ENCODE measurements at regions not wholly inside any gene's neighbourhood (a gene's known extent, or its start where the extent isn't known, plus 50 kb on each side); places are given as distances from the start of the nearest gene placed in this dataset.

DNA sequence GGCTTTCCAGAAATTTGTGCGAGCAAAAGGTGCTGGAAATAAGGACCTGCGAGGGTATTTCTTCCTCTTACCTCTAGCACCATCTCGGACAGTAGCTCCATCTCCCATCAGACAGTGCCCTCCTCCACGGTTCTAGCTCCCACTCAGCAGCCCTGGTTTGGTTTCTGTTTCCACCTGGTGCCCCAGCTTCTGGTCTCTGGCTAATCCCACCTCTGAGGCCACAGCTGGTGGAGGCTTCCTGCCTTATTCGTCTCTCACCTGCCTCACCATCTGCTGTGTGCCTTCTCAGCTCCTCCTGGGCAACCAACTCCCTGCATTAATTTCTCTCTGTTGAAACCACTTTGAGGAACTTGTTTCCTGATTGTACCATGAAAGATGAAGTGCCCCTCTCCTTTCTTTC lies 162.4 kb upstream of the CDYL start:
- no peak for DNase-seq

DNA sequence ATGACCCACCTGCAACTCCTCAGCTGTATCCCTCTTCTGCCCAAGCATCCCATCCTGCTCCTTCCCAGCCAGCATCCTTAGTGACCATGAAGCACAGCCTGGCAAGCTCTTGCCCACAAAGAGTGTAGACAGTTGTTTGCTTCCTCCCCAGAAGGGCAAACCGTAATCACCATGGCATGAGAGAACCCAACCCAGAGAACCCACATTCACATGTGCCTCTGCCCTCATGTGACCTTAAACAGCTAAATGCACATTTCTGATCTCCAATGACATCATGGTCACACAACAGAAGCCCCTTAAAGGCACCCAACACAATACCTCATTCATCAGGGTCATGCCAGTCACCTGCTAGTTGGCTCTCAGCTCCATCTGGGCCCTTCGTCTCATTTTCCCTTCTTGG lies 162.8 kb upstream of the CDYL start:
- DNase-seq = no peak

DNA sequence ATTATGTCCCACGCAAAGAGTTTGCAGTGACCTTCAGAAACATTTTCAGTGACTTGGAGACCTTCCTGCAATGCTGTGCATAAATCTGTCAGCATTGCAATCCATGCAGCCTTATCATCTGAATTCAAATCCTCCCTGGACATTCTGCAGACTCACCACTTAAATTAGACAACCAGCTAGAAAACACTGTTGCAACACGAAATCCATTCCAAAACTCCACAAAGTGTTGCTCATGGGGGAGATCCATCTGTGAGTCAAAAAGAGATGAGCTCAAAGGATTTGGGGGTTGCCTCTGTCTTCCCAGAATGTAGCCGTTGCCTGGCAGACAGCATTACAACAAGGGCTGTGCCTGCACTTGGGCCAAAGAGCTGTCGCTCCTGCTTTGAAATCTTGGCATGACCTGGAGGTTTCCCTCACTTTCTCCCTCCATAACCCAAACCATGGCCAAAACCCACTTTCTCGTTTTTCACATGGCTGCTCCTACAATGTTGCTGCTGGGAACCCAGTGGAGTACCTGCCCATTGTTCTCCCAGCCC lies 163.5 kb upstream of the CDYL start:
- DNase-seq = no peak

DNA sequence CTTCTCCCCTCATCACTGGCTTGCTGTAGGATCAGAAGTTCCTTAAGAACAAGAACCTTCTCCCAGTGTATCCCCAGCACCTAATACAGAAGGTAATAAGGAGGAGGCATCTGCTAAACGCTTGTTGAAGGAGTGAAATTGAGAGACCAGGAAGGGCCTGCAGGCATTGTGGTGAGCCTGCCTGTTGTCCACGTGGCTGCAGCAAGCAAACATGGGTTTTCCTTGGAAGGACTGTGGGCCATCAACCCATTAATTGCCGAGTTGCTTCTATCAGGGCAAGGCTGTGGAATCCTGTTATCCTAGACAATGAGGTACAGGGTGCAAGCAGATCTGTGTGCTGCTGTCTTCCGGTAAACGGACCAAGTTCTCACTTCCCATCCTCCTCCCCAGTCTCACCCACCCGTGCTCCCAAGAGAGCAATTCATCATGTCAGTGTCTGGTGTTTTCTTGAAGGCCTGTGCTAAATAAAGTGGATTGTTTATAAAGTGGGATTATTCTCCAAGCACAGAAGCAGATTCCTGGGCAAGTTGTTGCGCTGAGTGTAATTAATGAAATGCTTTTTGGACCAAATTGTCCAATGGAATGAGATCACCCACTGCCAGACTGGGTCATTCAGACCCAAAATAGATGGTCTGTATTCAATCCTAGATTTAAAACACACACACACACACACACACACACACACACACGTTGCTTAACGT lies 164.6 kb upstream of the CDYL start:
- DNase-seq = no peak

DNA sequence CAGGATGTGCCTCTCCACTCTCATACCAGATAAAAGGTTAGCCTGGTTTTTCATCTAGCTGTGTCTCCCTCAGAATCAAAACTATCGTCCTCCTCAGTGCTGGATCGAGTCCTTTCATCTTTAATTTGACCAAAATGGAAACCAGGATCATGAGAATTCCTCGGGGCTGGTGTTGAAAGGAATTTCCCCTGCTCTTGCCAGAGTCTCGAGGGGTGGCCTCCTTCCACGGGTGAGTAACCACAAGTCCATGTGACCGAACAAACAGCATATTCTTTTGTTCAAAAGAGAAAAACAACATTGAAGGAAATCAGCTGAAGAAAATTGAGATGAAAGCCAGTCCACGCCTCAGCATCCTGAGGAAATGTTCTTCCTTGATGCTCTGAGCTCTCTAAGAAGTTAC lies 165.9 kb upstream of the CDYL start:
- DNase-seq = no peak

DNA sequence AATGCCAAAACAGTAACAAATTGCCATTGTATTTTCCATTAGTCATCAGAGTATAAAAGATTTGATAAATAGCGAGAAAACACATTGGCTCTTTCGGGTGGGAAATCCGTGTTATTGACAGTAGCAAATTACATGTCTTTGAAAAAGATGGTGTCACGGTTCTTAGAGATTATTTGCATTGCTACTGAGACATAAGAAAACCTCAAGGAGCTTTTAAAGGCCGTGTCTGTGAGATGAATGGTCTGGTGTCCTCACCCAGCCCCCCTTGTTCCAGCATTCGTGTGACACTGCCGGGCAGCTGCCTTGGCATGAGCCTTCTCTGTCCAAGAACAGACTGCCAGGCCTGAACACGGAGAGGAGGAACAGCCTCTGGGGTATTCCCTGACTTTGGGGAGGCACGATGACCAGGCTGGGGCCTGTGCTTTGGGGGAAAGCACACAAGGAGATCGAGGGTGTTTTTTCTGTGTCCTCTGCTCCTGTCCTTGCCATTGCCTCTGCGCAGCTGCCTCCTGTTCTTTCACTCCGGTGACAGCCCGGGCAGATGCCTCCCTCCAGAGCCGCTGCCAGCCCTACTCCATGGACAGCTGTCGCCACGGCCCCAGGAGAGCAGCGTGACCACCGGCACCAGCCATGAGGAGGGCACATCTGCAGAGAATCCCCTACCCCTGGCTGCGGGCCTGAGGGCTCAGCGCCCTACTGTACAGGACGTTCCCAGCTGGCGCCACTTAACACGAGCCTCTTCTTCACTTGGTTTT lies 167.7 kb upstream of the CDYL start:
- DNase-seq = no peak

DNA sequence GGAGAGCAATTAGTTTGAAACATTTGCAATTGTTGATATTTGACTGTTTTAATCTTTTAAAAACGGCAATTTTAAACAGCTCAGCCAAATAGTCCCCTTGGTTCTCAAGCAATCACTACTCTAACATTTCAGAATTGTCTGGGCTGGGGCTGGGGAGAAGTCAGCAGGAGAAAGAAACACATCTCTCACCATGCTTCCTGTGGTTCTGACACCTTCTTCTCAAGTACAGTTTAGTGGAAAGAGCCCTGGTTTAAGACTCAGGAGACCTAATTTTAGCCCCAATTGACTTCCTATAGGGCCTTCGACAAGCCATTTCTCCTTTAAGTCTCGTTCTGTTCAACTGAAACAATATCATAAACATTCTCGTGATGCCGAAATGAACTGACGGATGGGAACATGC lies 168.4 kb upstream of the CDYL start:
- DNase-seq = no peak

DNA sequence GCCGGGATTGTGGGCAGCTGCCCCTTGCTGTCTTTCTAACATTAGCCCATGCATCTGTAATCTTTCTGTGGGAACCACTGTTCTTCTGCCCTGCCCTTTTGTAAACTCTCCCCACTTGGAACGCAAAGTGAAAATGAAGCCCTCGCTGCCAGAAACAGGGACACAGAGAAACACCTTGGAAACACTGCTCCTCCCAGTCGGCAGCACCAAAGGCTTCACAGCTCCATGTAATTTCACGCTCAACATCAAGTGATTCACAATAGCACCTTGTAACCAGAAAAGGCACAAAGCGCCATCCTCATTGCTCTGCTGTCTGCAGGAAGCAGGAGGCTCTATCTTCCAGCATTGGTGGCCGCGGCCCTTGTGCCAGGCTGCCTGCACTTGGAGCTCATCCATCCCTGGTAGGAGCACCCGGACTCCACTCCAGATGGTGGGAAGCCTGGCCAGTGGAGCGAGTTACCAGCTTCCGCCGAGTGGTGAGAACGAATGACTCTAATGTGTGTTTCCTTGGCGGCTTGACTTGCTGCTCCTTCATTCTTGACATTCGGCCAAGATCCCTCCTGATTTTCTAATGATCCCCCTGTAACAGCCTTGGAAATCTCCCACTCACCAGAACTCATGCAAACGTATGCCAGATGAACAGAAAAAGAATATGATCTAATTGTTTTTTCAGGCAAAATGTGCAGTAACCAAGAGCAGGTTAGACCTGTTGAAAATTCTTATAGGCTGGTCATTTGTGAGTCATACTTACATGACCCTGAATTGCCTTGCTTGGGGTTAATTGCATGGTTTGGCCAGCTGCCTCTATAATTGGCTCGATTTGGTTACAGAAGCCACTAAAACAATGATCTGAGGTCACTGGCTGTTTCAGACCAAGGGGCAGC lies 169.1 kb upstream of the CDYL start:
- peak in 1 of 2 experiments; percentile 15 for DNase-seq

DNA sequence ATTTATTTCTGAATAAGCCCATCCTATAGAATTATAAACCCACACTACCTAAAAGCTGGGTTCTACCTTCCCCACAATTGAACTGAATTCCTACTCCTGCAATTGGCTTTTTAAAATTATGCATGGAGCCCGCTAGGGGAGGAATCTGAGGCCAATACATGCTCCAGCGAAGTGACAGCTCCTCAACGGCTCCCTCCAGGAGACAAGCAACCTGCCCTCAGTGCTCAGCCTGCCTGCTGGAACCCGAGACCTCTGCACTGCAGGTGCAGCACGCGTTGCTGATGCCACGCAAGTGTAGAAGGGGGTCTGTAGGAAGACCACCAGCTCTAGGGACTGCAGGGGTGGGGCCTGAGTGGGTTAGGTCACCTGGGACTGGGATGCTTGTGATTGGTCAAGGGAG lies 170.2 kb upstream of the CDYL start:
- DNase-seq = no peak

DNA sequence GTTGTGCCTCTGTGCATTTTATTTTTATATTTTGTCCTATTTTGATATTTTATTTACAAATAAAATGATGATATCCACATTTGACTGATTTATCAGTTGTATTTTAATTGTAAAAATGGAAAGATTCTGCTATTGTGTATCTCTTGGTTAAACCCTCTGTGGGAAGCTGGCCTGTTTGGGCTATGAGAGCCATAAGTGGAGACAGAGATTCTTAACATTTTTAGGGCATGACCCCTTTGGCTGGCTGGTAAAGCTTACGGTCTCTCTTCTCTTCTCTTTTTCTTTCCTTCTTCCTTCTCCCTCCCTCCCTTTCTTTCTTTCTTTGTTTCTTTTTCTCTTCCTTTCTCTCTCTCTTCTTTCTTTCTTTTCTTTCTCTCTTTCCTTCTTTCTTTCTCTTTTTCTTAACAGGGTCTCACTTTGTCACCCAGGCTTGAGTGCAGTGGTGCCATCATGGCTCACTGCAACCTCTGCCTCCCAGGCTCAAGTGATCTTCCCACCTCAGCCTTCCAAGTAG lies 172.3 kb upstream of the CDYL start:
- no peak for DNase-seq

DNA sequence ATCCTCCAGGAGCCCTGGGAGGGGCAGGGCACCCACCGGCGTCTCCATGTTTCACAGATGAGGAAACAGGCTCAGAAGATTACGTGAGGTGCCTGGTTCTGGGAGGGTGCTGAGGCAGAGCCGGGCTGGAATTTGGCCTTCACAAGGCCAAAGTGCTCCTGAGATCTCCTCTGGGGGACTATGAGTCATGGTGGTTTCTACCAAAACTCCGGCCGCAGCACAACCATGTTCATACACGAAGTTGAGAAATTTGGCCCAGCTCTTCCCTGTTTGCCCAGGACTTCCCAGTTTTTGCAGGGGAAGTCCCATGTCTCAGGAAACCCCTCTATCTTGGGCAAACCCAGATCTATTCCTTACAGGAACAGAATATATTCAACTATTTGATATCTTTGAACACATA lies 172.9 kb upstream of the CDYL start:
- no peak for DNase-seq

DNA sequence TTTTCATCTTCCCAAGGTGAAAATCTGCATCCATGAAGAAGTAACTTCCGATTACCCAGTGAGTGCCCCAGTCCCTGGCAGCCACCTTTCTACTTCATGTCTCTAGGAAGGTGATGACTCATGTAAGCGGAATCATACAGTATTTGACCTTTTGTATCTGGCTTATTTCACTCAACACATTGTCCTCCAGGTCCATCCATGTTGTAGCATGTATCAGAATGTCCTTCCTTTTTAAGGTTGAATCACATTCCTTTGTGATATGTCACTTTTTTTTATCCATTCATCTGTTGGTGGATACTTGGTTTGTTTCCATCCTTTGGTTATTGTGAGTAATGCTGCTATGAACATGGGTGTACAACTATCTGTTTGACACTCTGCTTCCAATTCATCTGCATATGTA lies 176.3 kb upstream of the CDYL start:
- no peak for DNase-seq

DNA sequence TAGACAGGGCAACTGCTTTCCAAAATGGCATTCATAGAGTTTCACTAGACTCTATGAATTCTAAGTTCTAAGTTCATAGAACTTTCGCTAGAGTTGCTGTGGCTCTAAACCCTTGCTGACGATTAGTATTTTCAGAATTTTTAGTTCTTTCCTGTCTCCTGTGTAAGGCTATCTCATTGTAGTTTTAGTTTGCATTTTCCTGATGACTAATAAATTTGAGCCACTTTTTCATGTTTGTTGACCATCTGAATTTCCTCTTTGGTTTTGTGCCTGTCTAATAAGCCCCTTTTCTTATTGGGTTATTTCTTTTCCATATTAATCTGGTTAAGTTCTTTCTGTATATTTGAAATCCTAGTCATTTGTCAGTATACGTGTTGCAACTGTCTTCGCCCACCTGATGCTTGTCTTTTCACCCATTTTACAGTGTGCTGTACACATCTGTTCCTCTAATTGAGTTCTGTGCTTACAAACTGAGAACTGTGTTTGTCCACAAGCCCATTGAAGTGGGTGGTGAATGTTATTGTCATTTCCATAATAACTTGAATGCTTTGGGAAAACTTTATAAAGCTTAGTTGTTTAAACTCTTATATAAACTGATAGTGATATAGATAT lies 177.7 kb upstream of the CDYL start:
- DNase-seq = no peak

DNA sequence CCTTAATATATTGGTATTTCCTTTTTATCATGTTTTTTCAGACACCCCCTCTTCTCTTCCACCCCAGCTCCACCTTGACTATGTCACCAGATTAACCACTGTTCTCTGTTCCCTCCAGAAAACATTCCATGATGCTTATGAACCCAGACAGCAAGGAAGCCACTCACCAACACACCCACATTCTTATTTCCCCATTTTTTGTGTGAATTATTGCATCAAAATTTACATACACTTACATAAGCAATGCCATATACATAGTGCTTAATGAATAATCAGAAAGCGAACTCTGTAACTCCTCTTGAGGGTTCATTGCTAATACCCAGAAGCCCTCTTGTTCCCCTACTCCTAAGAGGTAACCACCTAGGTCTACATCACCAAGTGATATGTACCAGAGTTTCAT lies 182.3 kb upstream of the CDYL start:
- DNase-seq = no peak

DNA sequence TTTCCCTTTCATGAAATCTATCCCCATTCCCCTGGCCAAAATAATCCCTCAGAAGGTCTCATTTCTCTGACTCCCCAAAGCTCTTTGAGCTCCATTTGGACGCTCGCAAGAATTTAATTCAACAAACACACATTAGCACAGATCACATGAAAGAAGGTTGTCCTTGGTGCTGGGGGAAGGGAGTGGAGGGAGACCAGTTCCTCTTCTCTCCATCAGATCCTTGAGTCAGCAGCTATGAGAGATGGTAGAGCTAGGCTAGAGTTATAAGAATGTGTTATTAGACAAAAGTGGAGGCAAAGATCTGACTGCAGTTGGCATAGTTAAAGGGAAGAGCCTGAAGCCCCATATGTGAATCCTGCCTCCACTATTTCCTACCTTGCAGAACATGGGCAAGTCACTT lies 184.2 kb upstream of the CDYL start:
- DNase-seq = no peak

DNA sequence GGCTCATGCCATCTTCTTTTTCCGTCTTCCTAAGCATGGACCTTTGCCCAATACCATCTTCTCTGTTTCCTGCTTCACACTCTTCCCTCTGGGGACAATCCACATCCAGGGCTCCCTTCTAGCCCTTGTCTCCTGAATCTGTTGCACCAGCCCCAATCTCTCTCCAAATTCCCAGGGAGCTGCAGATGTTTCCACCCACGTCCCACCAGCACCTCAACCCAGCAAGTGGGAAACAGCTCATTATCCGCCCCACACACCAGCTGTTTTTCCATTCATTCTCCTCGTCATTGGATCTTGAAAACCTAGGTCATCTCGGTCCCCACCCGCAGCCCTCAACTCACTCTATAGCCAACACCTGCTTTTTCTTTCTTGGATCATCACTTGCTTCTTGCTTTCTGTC lies 185.0 kb upstream of the CDYL start:
- no peak for DNase-seq

DNA sequence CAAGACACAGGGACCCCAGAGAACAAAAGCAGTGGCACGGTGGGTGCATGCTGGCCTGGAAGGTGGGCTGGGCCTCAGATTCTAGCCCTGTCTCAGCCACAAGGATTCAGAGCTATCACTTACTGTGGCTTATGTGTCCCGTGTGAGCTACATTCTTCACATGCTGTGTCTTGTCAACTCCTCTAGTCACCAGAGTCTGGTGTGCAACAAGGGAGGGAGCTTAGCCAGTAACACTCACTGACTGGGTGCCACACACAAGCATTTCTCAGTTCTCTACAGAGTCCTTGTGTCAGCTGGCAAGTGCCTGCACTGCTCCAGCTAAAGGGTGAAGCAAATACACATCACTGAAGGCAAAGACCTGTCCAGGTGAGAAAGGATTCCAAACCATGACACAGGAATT lies 186.9 kb upstream of the CDYL start:
- no peak for DNase-seq

DNA sequence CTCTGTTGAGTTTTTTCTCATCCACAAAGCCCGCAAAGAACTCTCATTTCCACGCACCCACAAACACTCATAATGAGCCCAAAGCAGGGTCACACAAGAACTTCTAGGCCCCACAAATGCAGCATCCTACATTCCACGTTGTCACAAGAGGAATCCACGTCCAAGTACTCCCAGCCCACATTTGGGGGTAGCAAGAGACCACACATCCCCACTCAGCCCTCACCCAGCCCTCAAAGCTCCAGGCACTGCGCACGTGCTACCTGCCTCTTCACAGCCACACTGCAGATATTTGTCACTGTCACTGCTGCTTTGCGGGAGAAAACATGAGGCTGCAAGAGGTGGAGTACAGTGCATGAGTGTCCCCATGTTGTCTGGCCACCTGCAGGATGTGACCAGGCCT lies 187.6 kb upstream of the CDYL start:
- DNase-seq = no peak

DNA sequence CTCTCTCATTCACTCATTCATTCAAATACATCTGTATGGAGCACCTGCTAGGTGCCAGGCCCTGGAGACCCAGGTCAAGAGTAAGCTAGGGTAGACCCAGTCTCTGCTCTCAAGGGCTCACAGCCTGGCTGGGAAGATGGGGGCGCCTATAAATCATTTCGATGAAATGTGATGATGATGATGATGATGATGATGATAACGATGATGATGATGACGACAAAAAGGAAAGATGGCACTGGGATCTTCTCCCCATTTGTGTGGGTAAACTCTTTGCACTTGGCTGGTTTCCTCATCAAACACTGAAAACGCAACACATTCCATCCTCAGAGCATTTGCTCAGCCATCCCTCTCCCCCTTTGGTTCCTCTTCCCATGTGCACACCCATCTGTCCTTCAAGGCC lies 188.0 kb upstream of the CDYL start:
- no peak for DNase-seq

DNA sequence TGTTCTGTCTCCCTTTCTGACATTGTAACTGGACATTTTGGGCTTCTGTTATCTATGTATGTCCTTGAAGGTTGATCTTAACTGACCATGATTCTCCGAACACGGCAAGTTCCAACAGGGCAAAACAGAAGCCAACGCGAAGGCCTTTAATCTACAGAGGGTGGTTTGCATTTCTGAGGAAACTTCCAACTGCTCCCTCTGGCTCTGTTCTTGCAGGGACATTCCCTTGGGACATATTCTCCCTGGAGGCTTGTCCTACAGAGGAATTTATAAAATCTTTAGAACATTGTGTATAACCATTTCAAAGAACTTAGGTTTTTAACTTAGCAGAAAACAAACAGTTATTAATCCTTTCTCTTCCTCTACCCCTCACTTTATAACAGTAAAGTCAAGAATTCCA lies 189.0 kb upstream of the CDYL start:
- no peak for DNase-seq

DNA sequence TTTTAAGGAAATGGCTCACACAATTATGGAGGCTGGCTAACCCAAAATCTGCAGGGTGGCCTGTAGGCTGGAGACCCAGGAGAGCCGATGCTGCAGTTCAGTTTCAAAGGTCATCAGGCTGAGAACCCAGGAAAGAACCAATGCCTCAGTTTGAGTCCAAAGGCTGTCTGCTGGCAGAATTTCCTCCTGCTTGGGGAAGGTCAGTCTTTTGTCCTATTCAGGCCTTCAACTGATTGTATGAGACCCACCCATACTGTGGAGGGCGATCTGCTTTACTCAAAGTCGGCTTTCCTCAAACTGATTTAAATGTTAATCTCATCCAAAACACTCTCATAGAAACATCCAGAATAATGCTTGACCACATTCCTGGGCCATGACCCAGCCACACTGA lies 189.7 kb upstream of the CDYL start:
- no peak for DNase-seq

DNA sequence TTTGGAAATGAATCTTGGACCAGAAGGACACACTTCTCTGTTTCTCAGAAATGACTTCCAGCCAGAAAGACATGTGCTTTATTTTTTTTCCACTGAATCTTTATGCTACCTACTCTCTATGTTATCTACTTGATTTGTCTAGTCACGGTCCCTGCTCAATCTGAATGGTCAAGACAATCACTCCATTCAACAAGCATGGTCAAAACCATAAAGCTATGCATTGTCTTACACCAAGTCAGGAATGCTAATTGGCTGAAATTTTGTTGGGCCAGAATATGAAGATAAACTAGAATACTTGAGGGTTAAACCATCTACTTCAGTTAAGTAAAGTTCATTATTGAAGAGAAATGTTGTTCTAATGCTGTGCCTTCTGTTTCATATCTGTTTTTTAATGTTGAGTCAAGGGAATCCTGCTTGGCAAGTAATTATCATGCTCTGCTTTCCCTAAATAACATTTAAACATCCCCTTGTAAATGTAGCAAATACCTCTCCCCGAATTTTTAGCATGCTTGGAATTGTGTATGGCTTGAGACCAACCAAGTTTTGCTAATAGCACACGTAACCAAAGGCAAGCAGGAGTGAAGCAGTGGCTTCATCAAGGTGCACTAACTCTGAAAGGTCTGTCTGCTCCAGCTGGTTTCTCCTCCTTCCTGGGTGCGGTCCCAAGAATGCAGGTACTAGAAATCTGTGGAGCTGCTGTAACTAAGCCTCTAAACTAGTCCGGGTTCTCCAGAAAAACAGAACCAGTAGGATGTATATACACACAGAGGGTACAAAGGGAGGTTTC lies 190.3 kb upstream of the CDYL start:
- DNase-seq = no peak

All from NCI-H2081 (cell line).